K562 (cell line): ENCODE measurements at regions not wholly inside any gene's neighbourhood (a gene's known extent, or its start where the extent isn't known, plus 50 kb on each side); places are given as distances from the start of the nearest gene placed in this dataset.
A peak's percentile ranks its signal among the peaks of the same experiment; 100 is the strongest.

Experiments used
- FOXK1 ChIP-seq: sonication (generic); formaldehyde crosslinking; IDR thresholded peaks from 2 replicates; pipeline ENCODE4 v1.8.0; 2022; ENCODE audit warnings: missing genetic modification reagents, mild to moderate bottlenecking, borderline replicate concordance
- HDAC2 ChIP-seq: fragments of 450-650 bp; IDR thresholded peaks from 2 replicates; pipeline ENCODE4 v1.6.1; 2016; ENCODE audit warnings: mild to moderate bottlenecking
- HNRNPLL ChIP-seq: fragments of 200-400 bp; formaldehyde crosslinking; IDR thresholded peaks from 2 replicates; pipeline ENCODE4 v1.6.1; 2017; ENCODE audit warnings: low read length, low read depth, mild to moderate bottlenecking; ENCODE audit not compliant: poor library complexity, severe bottlenecking
- NFE2L1 ChIP-seq: fragments of 450-650 bp; IDR thresholded peaks from 2 replicates; pipeline ENCODE4 v1.6.1; 2016; ENCODE audit warnings: missing genetic modification characterization, low read depth, mild to moderate bottlenecking, missing compliant biosample characterization, moderate library complexity, borderline replicate concordance
- PRDM10 ChIP-seq: fragments of 450-650 bp; IDR thresholded peaks from 2 replicates; pipeline ENCODE4 v1.6.1; 2018; ENCODE audit not compliant: partially characterized antibody
- RBM25 ChIP-seq: fragments of 200-400 bp; formaldehyde crosslinking; IDR thresholded peaks from 2 replicates; pipeline ENCODE4 v1.6.1; 2018; ENCODE audit warnings: low read length, low read depth, moderate library complexity; ENCODE audit not compliant: severe bottlenecking
- ZNF280B ChIP-seq: fragments of 250-450 bp; sonication (Bioruptor Pico); IDR thresholded peaks from 2 replicates; pipeline ENCODE4 v1.5.1; 2021; ENCODE audit warnings: mild to moderate bottlenecking

- peak; percentile 7 for TF ChIP-seq PRDM10
- no peak for TF ChIP-seq HNRNPLL
- no peak for TF ChIP-seq ZNF280B (CRISPR knock-in tag)
- peak; percentile 71 for TF ChIP-seq HDAC2
- TF ChIP-seq FOXK1 (CRISPR knock-in tag), result no peak
- TF ChIP-seq RBM25, result no peak
- no peak for TF ChIP-seq NFE2L1 (tag)
These were observed 271.2 kb upstream of the PRDM1 start (continued) for GRCh38 chr6:105814745-105815536.
